ENCODE measurements at regions not wholly inside any gene's neighbourhood (a gene's known extent, or its start where the extent isn't known, plus 50 kb on each side); places are given as distances from the start of the nearest gene placed in this dataset.

- TF ChIP-seq ZNF274 (IDR thresholded peaks at IDR 0.05; ENCODE audit: low read depth, low read length) (no peak), YY1 (IDR thresholded peaks at IDR 0.05; ENCODE audit: insufficient read depth, insufficient read length) (no peak), SUZ12 (IDR thresholded peaks at IDR 0.05; ENCODE audit: extremely low read depth, insufficient read depth, insufficient read length) (no peak)
Observed at GRCh38 chr7:131867461-131867860, 311.0 kb upstream of the PODXL start.

All from NT2/D1 (cell line).